ENCODE measurements at regions not wholly inside any gene's neighbourhood (a gene's known extent, or its start where the extent isn't known, plus 50 kb on each side); places are given as distances from the start of the nearest gene placed in this dataset.

- Histone ChIP-seq H2AK5ac (ENCODE audit: low read depth, low read length) (no peak overlapping the region), H3K27me3 (replicated peaks in 1 of 4; ENCODE audit: control insufficient read depth in 3 of 4, extremely low read depth in 1 of 4, insufficient read depth in 3 of 4, low read length in 3 of 4) (no peaks in the 10 kb centered on the region), H2BK15ac (ENCODE audit: low read length) (no peak overlapping the region), H3K4me2 (ENCODE audit: insufficient read depth in 1 of 2, low read depth in 2 of 2, low read length in 2 of 2) (no peak overlapping the region), H2BK120ac (replicated peaks; ENCODE audit: low read depth, low read length) (no peak overlapping the region), H2BK12ac (ENCODE audit: low read depth, low read length) (no peak overlapping the region), H3K18ac (ENCODE audit: extremely low read depth, low read length) (no peak overlapping the region), H4K91ac (replicated peaks; ENCODE audit: insufficient read length, low read length) (no peak overlapping the region), H3K4ac (replicated peaks; ENCODE audit: insufficient read length, low read depth, low read length) (no peak overlapping the region), H4K20me1 (replicated peaks in 1 of 2; ENCODE audit: control insufficient read depth in 1 of 2, insufficient read depth in 2 of 2, low read length in 2 of 2) (no peaks in the 10 kb centered on the region), H4K8ac (ENCODE audit: extremely low read depth, insufficient read depth, low read length) (no peak overlapping the region), H3K4me3 (ENCODE audit: extremely low read depth in 1 of 4, insufficient read depth in 2 of 4, low read depth in 3 of 4, low read length in 4 of 4) (no peak overlapping the region), H3K23ac (ENCODE audit: insufficient read length) (no peak overlapping the region), H3K56ac (replicated peaks; ENCODE audit: insufficient read length, low read depth, low read length) (no peak overlapping the region), H3K27ac (ENCODE audit: low read depth, low read length) (no peak overlapping the region), H2BK5ac (ENCODE audit: low read depth, low read length) (no peak overlapping the region), H3K79me2 (ENCODE audit: control insufficient read depth in 1 of 2, insufficient read depth in 2 of 2, low read length in 2 of 2) (no peaks in the 10 kb centered on the region), H3K23me2 (ENCODE audit: low read depth, low read length) (peaks cover 6% of the 10 kb centered on the region; the same call in 1 of the 2 replicates), H3K79me1 (ENCODE audit: low read depth, low read length) (no peaks in the 10 kb centered on the region; the same call in 1 of the 2 replicates), H3K9ac (replicated peaks in 1 of 4; ENCODE audit: extremely low read depth in 1 of 4, low read depth in 3 of 4, low read length in 3 of 4) (no peak overlapping the region), H4K5ac (ENCODE audit: insufficient read length, low read depth, low read length) (no peak overlapping the region), H3K4me1 (replicated peaks in 1 of 4; ENCODE audit: control insufficient read depth in 3 of 4, insufficient read depth in 4 of 4, low read length in 3 of 4) (no peaks in the 10 kb centered on the region), H2AFZ (ENCODE audit: low read length) (no peak overlapping the region), H3K36me3 (ENCODE audit: control insufficient read depth in 2 of 4, insufficient read depth in 4 of 4, low read length in 3 of 4) (peaks cover 0 to 4% (median 0%) of the 10 kb centered on the region in 4 experiments; a peak in 1 of 8 replicates), H3K14ac (ENCODE audit: insufficient read length) (no peak overlapping the region), H3K9me3 (ENCODE audit: insufficient read depth in 2 of 2, low read depth in 1 of 2, low read length in 1 of 2) (peaks cover 5 to 7% of the 10 kb centered on the region in 2 experiments; a peak in 3 of 4 replicates), H2BK20ac (ENCODE audit: low read length) (no peak overlapping the region)
- FAIRE-seq, result no peak
- no peak for DNase-seq (ENCODE audit: low read depth in 1 of 2, low spot score in 2 of 2)
- WGBS, 2 experiments (ENCODE audit: extremely low coverage in 1 of 2, insufficient coverage in 1 of 2, insufficient read length in 1 of 2, insufficient replicate concordance in 2 of 2, low coverage in 1 of 2, low lambda C conversion rate in 2 of 2, missing lambda C conversion rate in 1 of 2), result 90% methylated on average over 6 of the region's 6 CpGs; no CpG with 5 or more reads in 1 of the 2 experiments
- CTCF ChIA-PET (ENCODE audit: partially characterized antibody), result interaction anchor here (1.5 kb wide), 1 partner anchor 57 kb away, joined by 5 read pairs; no protein-coding TSS in a partner anchor
- POLR2A ChIA-PET (ENCODE audit: partially characterized antibody), result interaction anchor here (0.8 kb wide), 1 partner anchor 9 kb away, joined by 3 read pairs; no protein-coding TSS in a partner anchor
- TF ChIP-seq EGR1 (IDR thresholded peaks at IDR 0.05; ENCODE audit: borderline replicate concordance, low read depth, low read length) (no peak), TAF7 (optimal IDR thresholded peaks at IDR 0.05; ENCODE audit: borderline replicate concordance, low read depth, low read length) (no peak), RFX5 (IDR thresholded peaks at IDR 0.05; ENCODE audit: borderline replicate concordance, low read depth, low read length) (no peak), GTF2F1 (IDR thresholded peaks at IDR 0.05; ENCODE audit: borderline replicate concordance, low read depth, low read length) (no peak), BCL11A (IDR thresholded peaks at IDR 0.05; ENCODE audit: low read depth in 2 of 2, low read length in 2 of 2) (no peak), SIX5 (IDR thresholded peaks at IDR 0.05; ENCODE audit: low read depth, low read length) (no peak), ATF3 (IDR thresholded peaks at IDR 0.05; ENCODE audit: insufficient read depth, low read depth, low read length) (no peak), SP1 (IDR thresholded peaks at IDR 0.05; ENCODE audit: low read depth, low read length) (no peak), RAD21 (IDR thresholded peaks at IDR 0.05 in 1 of 2, conservative IDR thresholded peaks at IDR 0.05 in 1 of 2; ENCODE audit: low read depth in 2 of 2, low read length in 2 of 2) (no peak), YY1 (IDR thresholded peaks at IDR 0.05; ENCODE audit: low read depth, low read length) (no peak)
- TF ChIP-seq, protein P1, sequence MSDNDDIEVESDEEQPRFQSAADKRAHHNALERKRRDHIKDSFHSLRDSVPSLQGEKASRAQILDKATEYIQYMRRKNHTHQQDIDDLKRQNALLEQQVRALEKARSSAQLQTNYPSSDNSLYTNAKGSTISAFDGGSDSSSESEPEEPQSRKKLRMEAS (IDR thresholded peaks at IDR 0.05), result no peak
Measured at GRCh38 chr1:229792012-229792975, 166.2 kb downstream of the URB2 start.
